Cardiac muscle cell (in vitro differentiated cells and primary cell): ENCODE measurements at regions not wholly inside any gene's neighbourhood (a gene's known extent, or its start where the extent isn't known, plus 50 kb on each side); places are given as distances from the start of the nearest gene placed in this dataset.

Experiments used
- DNase-seq, 2 donors: peaks; one replicate each; pipeline versions ENCODE4 v3.0.0 to v3.0.0-alpha.2; 2010 to 2017; ENCODE audit warnings: low read depth in 1 of 2, low spot score in 1 of 2
- H3K27ac ChIP-seq: fragments of 200-600 bp; sonication (generic); 2 replicates; pipeline ENCODE4 v1.5.1; 2016
- H3K27me3 ChIP-seq: fragments of 200-600 bp; sonication (generic); 2 replicates; pipeline ENCODE4 v1.6.0; 2016; ENCODE audit warnings: control low read depth
- H3K36me3 ChIP-seq: fragments of 200-600 bp; sonication (generic); 2 replicates; pipeline ENCODE4 v1.5.1; 2016; ENCODE audit warnings: control low read depth
- H3K4me1 ChIP-seq: fragments of 200-600 bp; sonication (generic); 2 replicates; pipeline ENCODE4 v1.8.1; 2017; ENCODE audit warnings: low read depth, mild to moderate bottlenecking, mixed run types
- H3K4me3 ChIP-seq: fragments of 200-600 bp; sonication (generic); 2 replicates; pipeline ENCODE4 v1.5.1; 2016; ENCODE audit warnings: mild to moderate bottlenecking
- H3K9me3 ChIP-seq: fragments of 200-600 bp; sonication (generic); 2 replicates; pipeline ENCODE4 v1.5.1; 2017; ENCODE audit warnings: low read depth, mild to moderate bottlenecking, control low read depth
- CTCF ChIP-seq: IDR thresholded peaks from 2 replicates; pipeline ENCODE4 v1.5.1; 2012; ENCODE audit warnings: low read depth, mild to moderate bottlenecking, low read length

GRCh38 chr2:21693081-21693480, 569.3 kb downstream of the TDRD15 start:
- H3K36me3 ChIP-seq = no peaks in the 10 kb centered on the region
- no peaks in the 10 kb centered on the region for H3K27me3 ChIP-seq
- no peak for DNase-seq
- H3K9me3 ChIP-seq = no peaks in the 10 kb centered on the region
- no peak overlapping the region for H3K4me3 ChIP-seq
- TF ChIP-seq CTCF = no peak
- no peaks in the 10 kb centered on the region for H3K4me1 ChIP-seq
- no peak overlapping the region for H3K27ac ChIP-seq

- H3K4me1 ChIP-seq = no peaks in the 10 kb centered on the region
- no peaks in the 10 kb centered on the region for H3K9me3 ChIP-seq
- H3K27me3 ChIP-seq = no peaks in the 10 kb centered on the region
- no peak for DNase-seq
- H3K4me3 ChIP-seq = no peak overlapping the region
- H3K36me3 ChIP-seq = no peaks in the 10 kb centered on the region
- TF ChIP-seq CTCF = no peak
- no peak overlapping the region for H3K27ac ChIP-seq
Measured at GRCh38 chr2:21694079-21694878, 570.5 kb downstream of the TDRD15 start.

- no peak for TF ChIP-seq CTCF
- Histone ChIP-seq H3K9me3 (no peaks in the 10 kb centered on the region), H3K36me3 (no peaks in the 10 kb centered on the region), H3K27me3 (no peaks in the 10 kb centered on the region), H3K4me3 (no peak overlapping the region), H3K4me1 (peaks cover 7% of the 10 kb centered on the region), H3K27ac (no peak overlapping the region)
- no peak for DNase-seq
Measured at GRCh38 chr2:21696900-21697299, 573.1 kb downstream of the TDRD15 start.

GRCh38 chr2:21700644-21701043, 576.9 kb downstream of the TDRD15 start:
- no peaks in the 10 kb centered on the region for H3K27me3 ChIP-seq
- no peak overlapping the region for H3K27ac ChIP-seq
- H3K4me3 ChIP-seq = no peak overlapping the region
- no peak for DNase-seq
- H3K36me3 ChIP-seq = no peaks in the 10 kb centered on the region
- no peaks in the 10 kb centered on the region for H3K9me3 ChIP-seq
- H3K4me1 ChIP-seq = peaks cover 7% of the 10 kb centered on the region
- TF ChIP-seq CTCF = no peak

GRCh38 chr2:21710031-21710430, 586.3 kb downstream of the TDRD15 start:
- H3K27me3 ChIP-seq = no peaks in the 10 kb centered on the region
- no peaks in the 10 kb centered on the region for H3K9me3 ChIP-seq
- peaks cover 18% of the 10 kb centered on the region for H3K4me1 ChIP-seq
- DNase-seq = peak in 1 of 2 donors; percentile 83
- peak overlapping the region; percentile 63 for H3K27ac ChIP-seq
- no peak for TF ChIP-seq CTCF
- H3K36me3 ChIP-seq = no peaks in the 10 kb centered on the region
- H3K4me3 ChIP-seq = no peak overlapping the region
